ENCODE measurements at regions not wholly inside any gene's neighbourhood (a gene's known extent, or its start where the extent isn't known, plus 50 kb on each side); places are given as distances from the start of the nearest gene placed in this dataset.

GRCh38 chr1:208837242-208837641, 593.1 kb upstream of the PLXNA2 start:
- TF ChIP-seq CTCF (IDR thresholded peaks at IDR 0.05) (no peak), REST (IDR thresholded peaks at IDR 0.05; ENCODE audit: insufficient read depth in 1 of 2, low read depth in 2 of 2, low read length in 1 of 2) (no peak), SIN3A (IDR thresholded peaks at IDR 0.05; ENCODE audit: borderline replicate concordance, insufficient read depth, low read depth, low read length) (no peak), POLR2AphosphoS5 (IDR thresholded peaks at IDR 0.05; ENCODE audit: low read depth, low read length) (no peak)
